ENCODE measurements at regions not wholly inside any gene's neighbourhood (a gene's known extent, or its start where the extent isn't known, plus 50 kb on each side); places are given as distances from the start of the nearest gene placed in this dataset.

GRCh38 chr20:59398537-59399205 is 98.3 kb downstream of the EDN3 start:
- no peaks in the 10 kb centered on the region for H3K36me3 ChIP-seq (ENCODE audit: insufficient read depth, low read length)
- no peak overlapping the region for H3K9ac ChIP-seq (ENCODE audit: insufficient read length)
- H3K27ac ChIP-seq = no peak overlapping the region
- no peak overlapping the region for H3K4me3 ChIP-seq
- TF ChIP-seq EZH2 (IDR thresholded peaks at IDR 0.05) = no peak
- TF ChIP-seq POLR2AphosphoS5 (IDR thresholded peaks at IDR 0.05; ENCODE audit: borderline replicate concordance, low read depth, low read length) = no peak
- TF ChIP-seq FOXP2 (optimal IDR thresholded peaks at IDR 0.05; ENCODE audit: control extremely low read depth, extremely low read length, insufficient read depth) = no peak
- DNase-seq (ENCODE audit: low read depth, low spot score) = no peak
- H3K9me3 ChIP-seq (ENCODE audit: low read depth, low read length) = no peaks in the 10 kb centered on the region

- Histone ChIP-seq H3K27ac (no peak overlapping the region), H3K36me3 (ENCODE audit: insufficient read depth, low read length) (no peaks in the 10 kb centered on the region), H3K9me3 (ENCODE audit: low read depth, low read length) (no peaks in the 10 kb centered on the region), H3K4me3 (no peak overlapping the region), H3K9ac (ENCODE audit: insufficient read length) (no peak overlapping the region)
- no peak for TF ChIP-seq POLR2AphosphoS5 (IDR thresholded peaks at IDR 0.05; ENCODE audit: borderline replicate concordance, low read depth, low read length)
- DNase-seq (ENCODE audit: low read depth, low spot score) = no peak
Observed at GRCh38 chr20:59399426-59400099, 99.2 kb downstream of the EDN3 start.

GRCh38 chr20:59400708-59401107 is 100.3 kb downstream of the EDN3 start:
- no peak overlapping the region for H3K9ac ChIP-seq (ENCODE audit: insufficient read length)
- no peaks in the 10 kb centered on the region for H3K9me3 ChIP-seq (ENCODE audit: low read depth, low read length)
- H3K4me3 ChIP-seq = no peak overlapping the region
- H3K36me3 ChIP-seq (ENCODE audit: insufficient read depth, low read length) = no peaks in the 10 kb centered on the region
- DNase-seq (ENCODE audit: low read depth, low spot score) = no peak
- no peak overlapping the region for H3K27ac ChIP-seq
- TF ChIP-seq FOXP2 (optimal IDR thresholded peaks at IDR 0.05; ENCODE audit: control extremely low read depth, extremely low read length, insufficient read depth) (no peak), POLR2AphosphoS5 (IDR thresholded peaks at IDR 0.05; ENCODE audit: borderline replicate concordance, low read depth, low read length) (no peak), EZH2 (IDR thresholded peaks at IDR 0.05) (no peak)

GRCh38 chr20:59402681-59403080 is 102.3 kb downstream of the EDN3 start:
- DNase-seq (ENCODE audit: low read depth, low spot score) = no peak
- Histone ChIP-seq H3K36me3 (ENCODE audit: insufficient read depth, low read length) (no peaks in the 10 kb centered on the region), H3K27ac (0 out of 2 replicates have a peak overlapping the region, but pooled peaks have one; percentile 6), H3K4me3 (peak overlapping the region; percentile 33), H3K9ac (ENCODE audit: insufficient read length) (no peak overlapping the region), H3K9me3 (ENCODE audit: low read depth, low read length) (no peaks in the 10 kb centered on the region)
- TF ChIP-seq EZH2 (IDR thresholded peaks at IDR 0.05) (no peak), POLR2AphosphoS5 (IDR thresholded peaks at IDR 0.05; ENCODE audit: borderline replicate concordance, low read depth, low read length) (no peak), FOXP2 (optimal IDR thresholded peaks at IDR 0.05; ENCODE audit: control extremely low read depth, extremely low read length, insufficient read depth) (no peak)

GRCh38 chr20:59403261-59403961 is 103.0 kb downstream of the EDN3 start:
- TF ChIP-seq FOXP2 (optimal IDR thresholded peaks at IDR 0.05; ENCODE audit: control extremely low read depth, extremely low read length, insufficient read depth) = no peak
- no peak for TF ChIP-seq POLR2AphosphoS5 (IDR thresholded peaks at IDR 0.05; ENCODE audit: borderline replicate concordance, low read depth, low read length)
- TF ChIP-seq EZH2 (IDR thresholded peaks at IDR 0.05) = no peak
- no peak for DNase-seq (ENCODE audit: low read depth, low spot score)
- H3K27ac ChIP-seq = no peak overlapping the region
- no peaks in the 10 kb centered on the region for H3K36me3 ChIP-seq (ENCODE audit: insufficient read depth, low read length)
- peak overlapping the region; percentile 61 for H3K4me3 ChIP-seq
- H3K9me3 ChIP-seq (ENCODE audit: low read depth, low read length) = no peaks in the 10 kb centered on the region
- no peak overlapping the region for H3K9ac ChIP-seq (ENCODE audit: insufficient read length)

GRCh38 chr20:59403962-59404314 is 103.5 kb downstream of the EDN3 start:
- Histone ChIP-seq H3K9me3 (ENCODE audit: low read depth, low read length) (no peaks in the 10 kb centered on the region), H3K36me3 (ENCODE audit: insufficient read depth, low read length) (no peaks in the 10 kb centered on the region), H3K9ac (ENCODE audit: insufficient read length) (no peak overlapping the region), H3K27ac (no peak overlapping the region), H3K4me3 (peak overlapping the region; percentile 61)
- DNase-seq (ENCODE audit: low read depth, low spot score) = no peak
- no peak for TF ChIP-seq FOXP2 (optimal IDR thresholded peaks at IDR 0.05; ENCODE audit: control extremely low read depth, extremely low read length, insufficient read depth)
- TF ChIP-seq POLR2AphosphoS5 (IDR thresholded peaks at IDR 0.05; ENCODE audit: borderline replicate concordance, low read depth, low read length) = no peak
- TF ChIP-seq EZH2 (IDR thresholded peaks at IDR 0.05) = no peak

GRCh38 chr20:59404749-59405148 is 104.3 kb downstream of the EDN3 start:
- Histone ChIP-seq H3K27ac (no peak overlapping the region), H3K9ac (ENCODE audit: insufficient read length) (no peak overlapping the region), H3K9me3 (ENCODE audit: low read depth, low read length) (no peaks in the 10 kb centered on the region), H3K4me3 (no peak overlapping the region), H3K36me3 (ENCODE audit: insufficient read depth, low read length) (no peaks in the 10 kb centered on the region)
- DNase-seq (ENCODE audit: low read depth, low spot score) = no peak
- TF ChIP-seq FOXP2 (optimal IDR thresholded peaks at IDR 0.05; ENCODE audit: control extremely low read depth, extremely low read length, insufficient read depth) (no peak), EZH2 (IDR thresholded peaks at IDR 0.05) (no peak), POLR2AphosphoS5 (IDR thresholded peaks at IDR 0.05; ENCODE audit: borderline replicate concordance, low read depth, low read length) (no peak)
